ENCODE measurements at regions not wholly inside any gene's neighbourhood (a gene's known extent, or its start where the extent isn't known, plus 50 kb on each side); places are given as distances from the start of the nearest gene placed in this dataset.

GRCh38 chr12:62045211-62045610 is 215.0 kb upstream of the USP15 start:
- TF ChIP-seq CTCF (conservative IDR thresholded peaks at IDR 0.05; ENCODE audit: low read length) (no peak), EZH2phosphoT487 (IDR thresholded peaks at IDR 0.05; ENCODE audit: borderline replicate concordance, low read depth, low read length) (no peak)

Data from OCI-LY7 (cell line).